H1 (cell line): ENCODE measurements at regions not wholly inside any gene's neighbourhood (a gene's known extent, or its start where the extent isn't known, plus 50 kb on each side); places are given as distances from the start of the nearest gene placed in this dataset.

Experiments
- ATF2 ChIP-seq: IDR thresholded peaks from 2 replicates; pipeline ENCODE4 v1.6.1; 2012; ENCODE audit warnings: low read length, inconsistent platforms
- CHD7 ChIP-seq: fragments of 300-600 bp; sonication (generic); IDR thresholded peaks from 2 replicates; pipeline ENCODE4 v1.7.1; 2012; ENCODE audit warnings: low read length, moderate library complexity, mild to moderate bottlenecking, inconsistent platforms; ENCODE audit not compliant: insufficient replicate concordance
- EP300 ChIP-seq, 2 experiments: IDR thresholded peaks; 1 replicate in 1 of 2; 2 replicates in 1 of 2; pipeline ENCODE4 v1.6.1; 2011 to 2012; ENCODE audit warnings: low read depth in 2 of 2, low read length in 2 of 2, mild to moderate bottlenecking in 2 of 2, borderline replicate concordance in 1 of 2, inconsistent platforms in 1 of 2, moderate library complexity in 1 of 2
- HDAC2 ChIP-seq, 2 experiments: fragments of 300-600 bp in 1 of 2; sonication (generic) in 1 of 2; IDR thresholded peaks; 2 replicates each; pipeline ENCODE4 v1.6.1; 2011 to 2012; ENCODE audit warnings: low read depth in 2 of 2, low read length in 2 of 2, mild to moderate bottlenecking in 2 of 2, moderate library complexity in 2 of 2, borderline replicate concordance in 1 of 2, inconsistent platforms in 1 of 2
- KDM1A ChIP-seq: fragments of 200-600, 300-600 bp; sonication (generic); IDR thresholded peaks from 2 replicates; pipeline ENCODE4 v1.7.1; 2016; ENCODE audit warnings: mild to moderate bottlenecking, low read length, borderline replicate concordance
- POLR2A ChIP-seq, 2 experiments: IDR thresholded peaks; 1 replicate in 1 of 2; 2 replicates in 1 of 2; pipeline ENCODE4 v1.6.1; 2011; ENCODE audit warnings: low read depth in 2 of 2, low read length in 2 of 2, mild to moderate bottlenecking in 2 of 2; ENCODE audit errors: control extremely low read depth in 1 of 2
- RBBP5 ChIP-seq: IDR thresholded peaks from 2 replicates; pipeline ENCODE4 v1.7.1; 2012; ENCODE audit warnings: low read depth, mild to moderate bottlenecking, inconsistent platforms, low read length, moderate library complexity, borderline replicate concordance
- SIN3A ChIP-seq, 2 experiments: IDR thresholded peaks in 1 of 2; conservative IDR thresholded peaks in 1 of 2; 2 replicates each; pipeline ENCODE4 v1.6.1; 2011 to 2012; ENCODE audit warnings: low read length in 2 of 2, improper control_type of control experiment in 1 of 2, low read depth in 1 of 2, mild to moderate bottlenecking in 1 of 2
- SP4 ChIP-seq: IDR thresholded peaks from 2 replicates; pipeline ENCODE4 v1.6.1; 2012; ENCODE audit warnings: low read length, inconsistent platforms
- SUZ12 ChIP-seq: fragments of 200-600 bp; sonication (generic); IDR thresholded peaks from 2 replicates; pipeline ENCODE4 v1.6.1; 2012; ENCODE audit warnings: mild to moderate bottlenecking, inconsistent platforms, low read length, moderate library complexity, mixed read lengths
- TCF12 ChIP-seq: IDR thresholded peaks from 2 replicates; pipeline ENCODE4 v1.6.1; 2011; ENCODE audit warnings: low read depth, mild to moderate bottlenecking, low read length
- YY1 ChIP-seq: IDR thresholded peaks from 2 replicates; pipeline ENCODE4 v1.6.1; 2011; ENCODE audit warnings: low read depth, mild to moderate bottlenecking, low read length
- TF ChIP-seq, protein P1 (sequence below), 3 experiments: IDR thresholded peaks; 1 replicate in 2 of 3; 2 replicates in 1 of 3; pipeline versions ENCODE4 v1.5.1 to v1.6.1; 2011; ENCODE audit warnings: low read length in 3 of 3, mild to moderate bottlenecking in 3 of 3, inconsistent platforms in 2 of 3, low read depth in 1 of 3, moderate library complexity in 1 of 3; ENCODE audit not compliant: insufficient read depth in 1 of 3; ENCODE audit errors: control extremely low read depth in 1 of 3

GRCh38 chr2:196489371-196489770, 150.1 kb upstream of the CCDC150 start:
- no peak for TF ChIP-seq ATF2
- no peak for TF ChIP-seq YY1
- TF ChIP-seq KDM1A = no peak
- no peak for TF ChIP-seq RBBP5
- TF ChIP-seq EP300 (IDR thresholded peaks at IDR 0.05; ENCODE audit: borderline replicate concordance in 1 of 2, low read depth in 2 of 2, low read length in 2 of 2) = no peak
- no peak for TF ChIP-seq POLR2A (IDR thresholded peaks at IDR 0.05; ENCODE audit: control extremely low read depth in 1 of 2, low read depth in 2 of 2, low read length in 2 of 2)
- TF ChIP-seq SP4 = no peak
- no peak for TF ChIP-seq SIN3A (conservative IDR thresholded peaks at IDR 0.05 in 1 of 2, IDR thresholded peaks at IDR 0.05 in 1 of 2; ENCODE audit: low read depth in 1 of 2, low read length in 2 of 2)
- TF ChIP-seq, protein P1, sequence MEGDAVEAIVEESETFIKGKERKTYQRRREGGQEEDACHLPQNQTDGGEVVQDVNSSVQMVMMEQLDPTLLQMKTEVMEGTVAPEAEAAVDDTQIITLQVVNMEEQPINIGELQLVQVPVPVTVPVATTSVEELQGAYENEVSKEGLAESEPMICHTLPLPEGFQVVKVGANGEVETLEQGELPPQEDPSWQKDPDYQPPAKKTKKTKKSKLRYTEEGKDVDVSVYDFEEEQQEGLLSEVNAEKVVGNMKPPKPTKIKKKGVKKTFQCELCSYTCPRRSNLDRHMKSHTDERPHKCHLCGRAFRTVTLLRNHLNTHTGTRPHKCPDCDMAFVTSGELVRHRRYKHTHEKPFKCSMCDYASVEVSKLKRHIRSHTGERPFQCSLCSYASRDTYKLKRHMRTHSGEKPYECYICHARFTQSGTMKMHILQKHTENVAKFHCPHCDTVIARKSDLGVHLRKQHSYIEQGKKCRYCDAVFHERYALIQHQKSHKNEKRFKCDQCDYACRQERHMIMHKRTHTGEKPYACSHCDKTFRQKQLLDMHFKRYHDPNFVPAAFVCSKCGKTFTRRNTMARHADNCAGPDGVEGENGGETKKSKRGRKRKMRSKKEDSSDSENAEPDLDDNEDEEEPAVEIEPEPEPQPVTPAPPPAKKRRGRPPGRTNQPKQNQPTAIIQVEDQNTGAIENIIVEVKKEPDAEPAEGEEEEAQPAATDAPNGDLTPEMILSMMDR (IDR thresholded peaks at IDR 0.05; ENCODE audit: control extremely low read depth in 1 of 3, insufficient read depth in 1 of 3, low read depth in 1 of 3, low read length in 3 of 3) = no peak
- TF ChIP-seq HDAC2 (IDR thresholded peaks at IDR 0.05; ENCODE audit: borderline replicate concordance in 1 of 2, low read depth in 2 of 2, low read length in 2 of 2) = no peak
- TF ChIP-seq TCF12 = no peak
- TF ChIP-seq CHD7 = no peak
- TF ChIP-seq SUZ12 = no peak
